Ascending aorta (tissue), 2 donors: ENCODE measurements at regions not wholly inside any gene's neighbourhood (a gene's known extent, or its start where the extent isn't known, plus 50 kb on each side); places are given as distances from the start of the nearest gene placed in this dataset.

Experiments
- DNase-seq, 2 donors: peaks; one replicate each; pipeline ENCODE4 v3.0.0-alpha.2; 2019; ENCODE audit warnings: low spot score in 2 of 2
- H3K27ac ChIP-seq, 2 donors: fragments of 200-600 bp; sonication (generic); one replicate each; pipeline ENCODE4 v1.5.1; 2016 to 2017; ENCODE audit warnings: mild to moderate bottlenecking in 1 of 2
- H3K27me3 ChIP-seq: fragments of 200-600 bp; sonication (generic); one replicate; pipeline ENCODE4 v1.5.1; 2017
- H3K36me3 ChIP-seq, 2 donors: fragments of 200-600 bp; sonication (generic); one replicate each; pipeline ENCODE4 v1.5.1; 2016
- H3K4me1 ChIP-seq, 2 donors: fragments of 200-600 bp; sonication (generic); one replicate each; pipeline ENCODE4 v1.5.1; 2016 to 2017; ENCODE audit warnings: mild to moderate bottlenecking in 1 of 2
- H3K4me3 ChIP-seq, 2 donors: fragments of 200-600 bp; sonication (generic); one replicate each; pipeline ENCODE4 v1.5.1; 2016 to 2017; ENCODE audit warnings: mild to moderate bottlenecking in 1 of 2
- H3K9me3 ChIP-seq, 2 donors: fragments of 200-600 bp; sonication (generic); one replicate each; pipeline ENCODE4 v1.5.1; 2016
- intact Hi-C: fragments of 100-400 bp; cut with DNase I; formaldehyde crosslinking; loops from one replicate; pipeline ENCODE4 v1.15.1; 2023
- TF ChIP-seq, protein P1 (sequence below), 3 experiments: fragments of 200-600 bp in 2 of 3; fragments of 450-650 bp in 1 of 3; sonication (generic) in 2 of 3; IDR thresholded peaks; one replicate each; pipeline ENCODE4 v1.5.1; 2016 to 2019; ENCODE audit warnings: antibody characterized with exemption in 3 of 3, mild to moderate bottlenecking in 1 of 3, moderate library complexity in 1 of 3

DNA sequence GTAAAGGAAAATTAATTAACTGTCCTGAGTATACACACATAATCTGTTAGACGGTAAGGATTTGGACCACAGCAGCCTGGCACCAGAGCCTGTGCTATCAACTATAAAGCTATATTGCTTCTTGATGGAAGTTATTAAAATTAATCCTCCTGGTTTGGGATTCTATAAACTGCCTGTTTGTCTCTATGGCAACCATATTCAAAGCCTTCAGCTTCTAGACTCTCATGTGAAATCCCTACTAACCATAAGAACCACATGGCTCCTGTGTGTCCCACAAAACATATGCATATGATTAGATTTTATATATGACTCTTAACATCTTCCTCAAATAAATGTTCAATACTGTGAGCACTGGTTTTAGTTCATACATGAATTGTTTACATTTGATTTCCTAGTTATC is 380.8 kb downstream of the ANKRD50 start:
- Histone ChIP-seq H3K9me3 (no peaks in the 10 kb centered on the region), H3K27me3 (no peaks in the 10 kb centered on the region), H3K36me3 (no peaks in the 10 kb centered on the region), H3K4me3 (no peak overlapping the region), H3K27ac (no peak overlapping the region), H3K4me1 (no peaks in the 10 kb centered on the region)
- TF ChIP-seq, protein P1, sequence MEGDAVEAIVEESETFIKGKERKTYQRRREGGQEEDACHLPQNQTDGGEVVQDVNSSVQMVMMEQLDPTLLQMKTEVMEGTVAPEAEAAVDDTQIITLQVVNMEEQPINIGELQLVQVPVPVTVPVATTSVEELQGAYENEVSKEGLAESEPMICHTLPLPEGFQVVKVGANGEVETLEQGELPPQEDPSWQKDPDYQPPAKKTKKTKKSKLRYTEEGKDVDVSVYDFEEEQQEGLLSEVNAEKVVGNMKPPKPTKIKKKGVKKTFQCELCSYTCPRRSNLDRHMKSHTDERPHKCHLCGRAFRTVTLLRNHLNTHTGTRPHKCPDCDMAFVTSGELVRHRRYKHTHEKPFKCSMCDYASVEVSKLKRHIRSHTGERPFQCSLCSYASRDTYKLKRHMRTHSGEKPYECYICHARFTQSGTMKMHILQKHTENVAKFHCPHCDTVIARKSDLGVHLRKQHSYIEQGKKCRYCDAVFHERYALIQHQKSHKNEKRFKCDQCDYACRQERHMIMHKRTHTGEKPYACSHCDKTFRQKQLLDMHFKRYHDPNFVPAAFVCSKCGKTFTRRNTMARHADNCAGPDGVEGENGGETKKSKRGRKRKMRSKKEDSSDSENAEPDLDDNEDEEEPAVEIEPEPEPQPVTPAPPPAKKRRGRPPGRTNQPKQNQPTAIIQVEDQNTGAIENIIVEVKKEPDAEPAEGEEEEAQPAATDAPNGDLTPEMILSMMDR (IDR thresholded peaks at IDR 0.05) = no peak
- DNase-seq = no peak
- intact Hi-C loops = loop anchor here (5.0 kb wide), 1 partner anchor 916 kb away; no protein-coding TSS in a partner anchor

DNA sequence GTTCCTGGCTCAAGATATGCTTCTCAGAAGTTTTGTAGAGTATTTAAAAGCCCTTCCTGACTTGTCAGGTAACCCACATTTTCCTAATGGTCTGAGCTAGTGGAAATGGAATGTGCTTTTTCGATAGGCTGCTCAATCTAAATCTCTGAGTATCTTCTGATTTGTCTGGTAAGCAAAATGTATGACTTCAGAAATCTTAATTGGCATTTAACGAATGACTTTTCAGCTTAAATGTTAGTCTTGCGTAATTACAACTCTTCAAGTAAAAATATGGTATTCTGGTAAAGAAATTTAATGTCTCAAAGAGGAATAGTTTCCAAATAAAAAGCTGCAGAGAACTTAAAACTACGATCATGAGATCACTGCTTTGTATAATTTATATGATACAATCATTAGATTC is 379.1 kb downstream of the ANKRD50 start:
- intact Hi-C loops = loop anchor here (5.0 kb wide), 1 partner anchor 914 kb away; no protein-coding TSS in a partner anchor
- Histone ChIP-seq H3K36me3 (no peaks in the 10 kb centered on the region), H3K4me3 (no peak overlapping the region), H3K27me3 (no peaks in the 10 kb centered on the region), H3K4me1 (no peaks in the 10 kb centered on the region), H3K9me3 (no peaks in the 10 kb centered on the region), H3K27ac (no peak overlapping the region)
- TF ChIP-seq, protein P1 (IDR thresholded peaks at IDR 0.05) = no peak
- no peak for DNase-seq

DNA sequence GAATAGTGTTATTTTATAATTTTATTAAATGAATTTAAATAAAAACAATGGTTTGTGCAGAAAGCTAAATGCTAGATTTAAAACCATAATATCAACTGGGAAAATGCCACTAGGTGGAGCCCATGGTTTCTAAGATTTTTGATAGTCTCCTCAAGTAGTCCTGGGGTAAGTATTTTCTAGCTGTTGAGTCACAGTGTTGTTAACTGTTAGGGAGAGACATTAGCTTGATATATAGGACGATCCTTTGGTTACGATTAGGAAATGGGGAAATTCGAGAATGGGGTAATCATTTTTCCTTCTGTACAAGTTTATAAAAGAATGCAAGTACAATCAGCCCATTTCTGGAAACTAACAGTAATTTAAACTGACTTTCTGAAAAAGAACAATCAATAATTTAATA is 378.4 kb downstream of the ANKRD50 start:
- no peaks in the 10 kb centered on the region for H3K36me3 ChIP-seq
- TF ChIP-seq, protein P1 (IDR thresholded peaks at IDR 0.05) = peak; percentile 43 to 56 (median 46)
- no peaks in the 10 kb centered on the region for H3K27me3 ChIP-seq
- H3K9me3 ChIP-seq = no peaks in the 10 kb centered on the region
- intact Hi-C loops = loop anchor here (1.0 to 5.0 kb wide), 2 partner anchors 913 to 949 kb away; no protein-coding TSS in a partner anchor
- H3K4me1 ChIP-seq = no peaks in the 10 kb centered on the region
- H3K27ac ChIP-seq = no peak overlapping the region
- H3K4me3 ChIP-seq = no peak overlapping the region
- DNase-seq = no peak

DNA sequence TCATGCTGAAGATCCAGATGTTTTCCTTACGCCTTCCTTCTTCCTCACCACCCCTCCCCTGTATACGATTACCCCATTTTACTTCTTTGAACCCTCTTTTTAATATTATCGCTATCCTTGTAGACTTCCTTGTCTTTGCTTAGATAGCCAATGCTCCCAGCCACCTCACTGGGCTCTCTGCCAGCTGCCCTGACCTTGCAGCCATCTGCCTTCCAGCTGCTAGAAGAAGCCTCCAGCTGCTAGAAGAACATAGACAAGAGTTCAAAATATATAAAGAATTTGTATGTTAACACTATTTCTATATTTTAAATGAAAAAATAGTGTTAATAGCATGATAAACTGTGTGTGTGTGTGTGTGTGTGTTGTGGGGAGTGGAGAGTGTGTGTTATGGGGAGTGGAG is 374.7 kb downstream of the ANKRD50 start:
- no peaks in the 10 kb centered on the region for H3K4me1 ChIP-seq
- intact Hi-C loops = no loop called here
- TF ChIP-seq, protein P1 (IDR thresholded peaks at IDR 0.05) = no peak
- no peaks in the 10 kb centered on the region for H3K36me3 ChIP-seq
- no peak overlapping the region for H3K27ac ChIP-seq
- H3K4me3 ChIP-seq = no peak overlapping the region
- no peak for DNase-seq
- H3K9me3 ChIP-seq = no peaks in the 10 kb centered on the region
- no peaks in the 10 kb centered on the region for H3K27me3 ChIP-seq

DNA sequence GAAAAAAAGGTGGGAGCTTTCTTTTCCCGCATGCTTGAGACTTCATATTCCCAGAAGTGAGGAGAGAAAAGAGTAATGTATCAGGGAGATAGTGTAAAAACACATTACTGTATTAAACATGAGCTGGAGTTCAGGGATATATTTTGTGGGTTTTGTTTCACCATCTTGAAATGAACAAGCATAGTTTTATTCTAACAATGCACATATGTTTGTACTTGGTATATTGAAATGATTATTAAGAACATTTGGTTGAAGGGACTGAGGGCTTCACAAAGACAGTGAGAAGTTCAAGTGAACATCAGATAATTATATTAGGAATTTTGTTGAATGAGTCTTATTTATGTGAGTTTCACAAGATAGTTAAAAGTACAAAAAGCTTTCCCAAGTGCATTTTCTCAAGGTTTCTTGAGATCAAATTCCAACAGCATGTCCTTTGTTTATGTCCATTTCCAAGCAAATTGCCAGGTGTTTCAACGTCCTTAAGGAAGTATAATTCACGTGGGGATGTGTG is 368.8 kb downstream of the ANKRD50 start:
- no peak overlapping the region for H3K27ac ChIP-seq
- TF ChIP-seq, protein P1 (IDR thresholded peaks at IDR 0.05) = no peak
- DNase-seq = no peak
- no peaks in the 10 kb centered on the region for H3K36me3 ChIP-seq
- H3K4me1 ChIP-seq = no peaks in the 10 kb centered on the region
- no peaks in the 10 kb centered on the region for H3K9me3 ChIP-seq
- intact Hi-C loops = no loop called here
- no peak overlapping the region for H3K4me3 ChIP-seq
- H3K27me3 ChIP-seq = no peaks in the 10 kb centered on the region

DNA sequence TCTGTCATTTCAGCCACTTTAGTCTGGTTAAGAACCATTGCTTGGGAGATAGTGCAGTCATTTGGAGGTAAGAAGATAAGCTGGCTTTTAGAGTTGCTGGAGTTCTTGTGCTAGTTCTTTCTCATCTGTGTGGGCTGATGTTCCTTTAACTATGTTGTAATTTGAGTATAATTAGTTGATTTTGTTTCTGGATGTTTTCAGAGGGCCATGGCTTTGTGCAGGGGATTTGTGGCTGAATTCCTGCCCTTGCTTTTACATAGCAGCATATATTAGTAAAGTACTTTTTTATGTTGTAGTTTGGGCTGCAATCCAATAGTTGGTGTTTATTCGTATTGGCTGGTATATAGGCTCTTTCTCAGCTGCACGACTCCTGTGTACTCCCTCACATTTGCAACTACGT is 339.6 kb downstream of the ANKRD50 start:
- TF ChIP-seq, protein P1 (IDR thresholded peaks at IDR 0.05) = no peak
- Histone ChIP-seq H3K9me3 (peaks cover 0 to 10% of the 10 kb centered on the region in 2 donors), H3K4me1 (no peaks in the 10 kb centered on the region), H3K36me3 (no peaks in the 10 kb centered on the region), H3K4me3 (no peak overlapping the region), H3K27me3 (no peaks in the 10 kb centered on the region), H3K27ac (no peak overlapping the region)
- DNase-seq = no peak
- intact Hi-C loops = no loop called here
